Astrocyte (in vitro differentiated cells and primary cell): ENCODE measurements at regions not wholly inside any gene's neighbourhood (a gene's known extent, or its start where the extent isn't known, plus 50 kb on each side); places are given as distances from the start of the nearest gene placed in this dataset.

Experiments used
- DNase-seq: peaks from one replicate; pipeline ENCODE4 v3.0.0-alpha.2; 2010; ENCODE audit warnings: low read depth
- FAIRE-seq: peaks from 2 replicates; lab custom pipeline; 2011; peaks lifted over from hg19 to GRCh38; lab: Jason Lieb, UNC
- H2AFZ ChIP-seq: 2 replicates; pipeline ENCODE4 v1.6.0; 2012; ENCODE audit warnings: low read depth, low read length, inconsistent platforms
- H3K27ac ChIP-seq: 2 replicates; pipeline ENCODE4 v1.5.1; 2011; ENCODE audit warnings: low read depth, low read length, inconsistent platforms
- H3K27me3 ChIP-seq: 2 replicates; pipeline ENCODE4 v1.6.0; 2011; ENCODE audit warnings: low read length, inconsistent platforms; ENCODE audit not compliant: insufficient read depth
- H3K36me3 ChIP-seq: 2 replicates; pipeline ENCODE4 v1.5.1; 2011; ENCODE audit warnings: low read length, inconsistent platforms; ENCODE audit not compliant: insufficient read depth
- H3K4me1 ChIP-seq: 2 replicates; pipeline ENCODE4 v1.5.1; 2011; ENCODE audit warnings: low read length, inconsistent platforms; ENCODE audit not compliant: insufficient read depth
- H3K4me2 ChIP-seq: 2 replicates; pipeline ENCODE4 v1.6.0; 2012; ENCODE audit warnings: low read length, inconsistent platforms
- H3K4me3 ChIP-seq: 2 replicates; pipeline ENCODE4 v1.5.1; 2011; ENCODE audit warnings: low read depth, mild to moderate bottlenecking, low read length, inconsistent platforms; ENCODE audit not compliant: insufficient read depth
- H3K79me2 ChIP-seq: 2 replicates; pipeline ENCODE4 v1.6.0; 2012; ENCODE audit warnings: mild to moderate bottlenecking, low read length, inconsistent platforms; ENCODE audit not compliant: insufficient read depth
- H3K9ac ChIP-seq: 2 replicates; pipeline ENCODE4 v1.6.0; 2012; ENCODE audit warnings: mild to moderate bottlenecking, low read length, inconsistent platforms
- H3K9me3 ChIP-seq: 2 replicates; pipeline ENCODE4 v1.5.1; 2012; ENCODE audit warnings: low read depth, mild to moderate bottlenecking, low read length, inconsistent platforms; ENCODE audit not compliant: insufficient read depth
- H4K20me1 ChIP-seq: 2 replicates; pipeline ENCODE4 v1.6.0; 2012; ENCODE audit warnings: low read length, inconsistent platforms; ENCODE audit not compliant: insufficient read depth
- H3K27ac Mint-ChIP-seq: one replicate; pipeline ENCODE4 v1.8.0; 2021; ENCODE audit warnings: mild to moderate bottlenecking, mixed read lengths; ENCODE audit not compliant: unreplicated experiment
- H3K27me3 Mint-ChIP-seq: one replicate; pipeline ENCODE4 v1.8.0; 2021; ENCODE audit warnings: low read depth, mixed read lengths; ENCODE audit not compliant: unreplicated experiment
- H3K36me3 Mint-ChIP-seq: one replicate; pipeline ENCODE4 v1.8.0; 2021; ENCODE audit warnings: low read depth, mixed read lengths; ENCODE audit not compliant: unreplicated experiment
- H3K4me1 Mint-ChIP-seq: one replicate; pipeline ENCODE4 v1.8.0; 2021; ENCODE audit warnings: low read depth, mixed read lengths; ENCODE audit not compliant: unreplicated experiment
- H3K4me3 Mint-ChIP-seq: one replicate; pipeline ENCODE4 v1.8.0; 2021; ENCODE audit warnings: mild to moderate bottlenecking, moderate library complexity, mixed read lengths; ENCODE audit not compliant: unreplicated experiment
- H3K9me3 Mint-ChIP-seq: one replicate; pipeline ENCODE4 v1.8.0; 2021; ENCODE audit warnings: mild to moderate bottlenecking, mixed read lengths; ENCODE audit not compliant: unreplicated experiment
- CTCF ChIP-seq: IDR thresholded peaks from 2 replicates; pipeline ENCODE4 v1.5.1; 2011; ENCODE audit warnings: low read depth, mild to moderate bottlenecking, inconsistent platforms, low read length, moderate library complexity; ENCODE audit not compliant: insufficient read depth
- EZH2 ChIP-seq: IDR thresholded peaks from 2 replicates; pipeline ENCODE4 v1.6.1; 2012; ENCODE audit warnings: mild to moderate bottlenecking, low read length, inconsistent platforms; ENCODE audit not compliant: insufficient read depth

GRCh38 chr3:1962396-1963088 is 136.1 kb upstream of the CNTN4 start:
- Histone ChIP-seq H3K79me2 (no peaks in the 10 kb centered on the region), H2AFZ (no peak overlapping the region), H3K9ac (no peak overlapping the region), H4K20me1 (no peaks in the 10 kb centered on the region), H3K4me3 (no peak overlapping the region), H3K4me1 (no peaks in the 10 kb centered on the region), H3K27me3 (no peaks in the 10 kb centered on the region), H3K36me3 (no peaks in the 10 kb centered on the region), H3K27ac (no peak overlapping the region), H3K9me3 (no peaks in the 10 kb centered on the region), H3K4me2 (no peak overlapping the region)
- Mint-ChIP-seq H3K27me3 (no peaks in the 10 kb centered on the region), H3K4me1 (no peaks in the 10 kb centered on the region), H3K36me3 (no peaks in the 10 kb centered on the region), H3K4me3 (no peak overlapping the region), H3K9me3 (peaks cover 5% of the 10 kb centered on the region), H3K27ac (no peak overlapping the region)
- DNase-seq (no peak), FAIRE-seq (no peak)
- no peak for TF ChIP-seq CTCF
- no peak for TF ChIP-seq EZH2

GRCh38 chr3:1963896-1964295 is 134.8 kb upstream of the CNTN4 start:
- FAIRE-seq: no peak
- H3K36me3 ChIP-seq: no peaks in the 10 kb centered on the region
- H3K79me2 ChIP-seq: no peaks in the 10 kb centered on the region
- H3K36me3 Mint-ChIP-seq: no peaks in the 10 kb centered on the region
- H3K4me2 ChIP-seq: no peak overlapping the region
- H3K9me3 Mint-ChIP-seq: peaks cover 5% of the 10 kb centered on the region
- no peak overlapping the region for H3K4me3 ChIP-seq
- H3K4me1 ChIP-seq: no peaks in the 10 kb centered on the region
- no peak overlapping the region for H3K4me3 Mint-ChIP-seq
- no peaks in the 10 kb centered on the region for H4K20me1 ChIP-seq
- no peak overlapping the region for H3K9ac ChIP-seq
- no peak overlapping the region for H3K27ac ChIP-seq
- no peaks in the 10 kb centered on the region for H3K27me3 ChIP-seq
- TF ChIP-seq EZH2 (no peak), CTCF (no peak)
- no peaks in the 10 kb centered on the region for H3K9me3 ChIP-seq
- H3K27me3 Mint-ChIP-seq: no peaks in the 10 kb centered on the region
- no peak overlapping the region for H2AFZ ChIP-seq
- H3K27ac Mint-ChIP-seq: no peak overlapping the region
- DNase-seq: no peak
- H3K4me1 Mint-ChIP-seq: no peaks in the 10 kb centered on the region

GRCh38 chr3:1967525-1967924 is 131.1 kb upstream of the CNTN4 start:
- Histone ChIP-seq H3K79me2 (no peaks in the 10 kb centered on the region), H3K4me1 (peaks cover 6% of the 10 kb centered on the region), H3K4me2 (no peak overlapping the region), H2AFZ (no peak overlapping the region), H3K36me3 (no peaks in the 10 kb centered on the region), H3K9ac (no peak overlapping the region), H3K9me3 (no peaks in the 10 kb centered on the region), H4K20me1 (no peaks in the 10 kb centered on the region), H3K4me3 (no peak overlapping the region), H3K27me3 (no peaks in the 10 kb centered on the region), H3K27ac (no peak overlapping the region)
- TF ChIP-seq EZH2: no peak
- TF ChIP-seq CTCF: no peak
- FAIRE-seq: no peak
- H3K36me3 Mint-ChIP-seq: no peaks in the 10 kb centered on the region
- no peaks in the 10 kb centered on the region for H3K4me1 Mint-ChIP-seq
- H3K9me3 Mint-ChIP-seq: peaks cover 3% of the 10 kb centered on the region
- DNase-seq: no peak
- no peak overlapping the region for H3K27ac Mint-ChIP-seq
- no peaks in the 10 kb centered on the region for H3K27me3 Mint-ChIP-seq
- H3K4me3 Mint-ChIP-seq: no peak overlapping the region
